ENCODE measurements at regions not wholly inside any gene's neighbourhood (a gene's known extent, or its start where the extent isn't known, plus 50 kb on each side); places are given as distances from the start of the nearest gene placed in this dataset.

- no peak overlapping the region for H3K4me3 ChIP-seq (ENCODE audit: insufficient read depth, low read depth, low read length)
- no peaks in the 10 kb centered on the region for H3K27me3 ChIP-seq (ENCODE audit: control insufficient read depth, insufficient read depth, low read length)
- DNase-seq, result no peak
- no peaks in the 10 kb centered on the region for H3K36me3 ChIP-seq (replicated peaks; ENCODE audit: control insufficient read depth, insufficient read depth, low read length)
These were observed 51.0 kb downstream of the POU3F3 start for GRCh38 chr2:104904889-104905288.

GRCh38 chr2:104909317-104909716, 55.4 kb downstream of the POU3F3 start:
- DNase-seq, result peak; percentile 46
- H3K27me3 ChIP-seq (ENCODE audit: control insufficient read depth, insufficient read depth, low read length), result no peaks in the 10 kb centered on the region
- H3K36me3 ChIP-seq (replicated peaks; ENCODE audit: control insufficient read depth, insufficient read depth, low read length), result no peaks in the 10 kb centered on the region
- no peak overlapping the region for H3K4me3 ChIP-seq (ENCODE audit: insufficient read depth, low read depth, low read length)

- no peak for DNase-seq
- Histone ChIP-seq H3K4me3 (ENCODE audit: insufficient read depth, low read depth, low read length) (no peak overlapping the region), H3K36me3 (replicated peaks; ENCODE audit: control insufficient read depth, insufficient read depth, low read length) (no peaks in the 10 kb centered on the region), H3K27me3 (ENCODE audit: control insufficient read depth, insufficient read depth, low read length) (no peaks in the 10 kb centered on the region)
These were observed 60.6 kb downstream of the POU3F3 start for GRCh38 chr2:104914509-104914908.

GRCh38 chr2:104915107-104915793, 61.3 kb downstream of the POU3F3 start:
- Histone ChIP-seq H3K36me3 (replicated peaks; ENCODE audit: control insufficient read depth, insufficient read depth, low read length) (no peaks in the 10 kb centered on the region), H3K4me3 (ENCODE audit: insufficient read depth, low read depth, low read length) (no peak overlapping the region), H3K27me3 (ENCODE audit: control insufficient read depth, insufficient read depth, low read length) (no peaks in the 10 kb centered on the region)
- no peak for DNase-seq

GRCh38 chr2:104919127-104919526, 65.2 kb downstream of the POU3F3 start:
- Histone ChIP-seq H3K27me3 (ENCODE audit: control insufficient read depth, insufficient read depth, low read length) (no peaks in the 10 kb centered on the region), H3K4me3 (ENCODE audit: insufficient read depth, low read depth, low read length) (no peak overlapping the region), H3K36me3 (replicated peaks; ENCODE audit: control insufficient read depth, insufficient read depth, low read length) (no peaks in the 10 kb centered on the region)
- DNase-seq, result no peak

GRCh38 chr2:104923665-104924064, 69.8 kb downstream of the POU3F3 start:
- no peak for DNase-seq
- no peaks in the 10 kb centered on the region for H3K27me3 ChIP-seq (ENCODE audit: control insufficient read depth, insufficient read depth, low read length)
- H3K36me3 ChIP-seq (replicated peaks; ENCODE audit: control insufficient read depth, insufficient read depth, low read length), result no peaks in the 10 kb centered on the region
- H3K4me3 ChIP-seq (ENCODE audit: insufficient read depth, low read depth, low read length), result no peak overlapping the region

- no peak for DNase-seq
- Histone ChIP-seq H3K27me3 (ENCODE audit: control insufficient read depth, insufficient read depth, low read length) (no peaks in the 10 kb centered on the region), H3K4me3 (ENCODE audit: insufficient read depth, low read depth, low read length) (no peak overlapping the region)
These were observed 75.7 kb downstream of the POU3F3 start for GRCh38 chr2:104929663-104930062.

GRCh38 chr2:104930732-104931131, 76.8 kb downstream of the POU3F3 start:
- H3K4me3 ChIP-seq (ENCODE audit: insufficient read depth, low read depth, low read length), result no peak overlapping the region
- H3K36me3 ChIP-seq (replicated peaks; ENCODE audit: control insufficient read depth, insufficient read depth, low read length), result no peaks in the 10 kb centered on the region
- no peak for DNase-seq
- no peaks in the 10 kb centered on the region for H3K27me3 ChIP-seq (ENCODE audit: control insufficient read depth, insufficient read depth, low read length)

More at GRCh38 chr2:104929663-104930062, 75.7 kb downstream of the POU3F3 start:
- no peaks in the 10 kb centered on the region for H3K36me3 ChIP-seq (replicated peaks; ENCODE audit: control insufficient read depth, insufficient read depth, low read length)

GRCh38 chr2:104932243-104932642, 78.3 kb downstream of the POU3F3 start:
- H3K27me3 ChIP-seq (ENCODE audit: control insufficient read depth, insufficient read depth, low read length), result no peaks in the 10 kb centered on the region
- no peaks in the 10 kb centered on the region for H3K36me3 ChIP-seq (replicated peaks; ENCODE audit: control insufficient read depth, insufficient read depth, low read length)
- no peak overlapping the region for H3K4me3 ChIP-seq (ENCODE audit: insufficient read depth, low read depth, low read length)
- no peak for DNase-seq

- H3K36me3 ChIP-seq (replicated peaks; ENCODE audit: control insufficient read depth, insufficient read depth, low read length), result no peaks in the 10 kb centered on the region
- H3K4me3 ChIP-seq (ENCODE audit: insufficient read depth, low read depth, low read length), result no peak overlapping the region
- DNase-seq, result no peak
- H3K27me3 ChIP-seq (ENCODE audit: control insufficient read depth, insufficient read depth, low read length), result no peaks in the 10 kb centered on the region
These were observed 79.4 kb downstream of the POU3F3 start for GRCh38 chr2:104933151-104933917.

- DNase-seq, result no peak
- no peaks in the 10 kb centered on the region for H3K27me3 ChIP-seq (ENCODE audit: control insufficient read depth, insufficient read depth, low read length)
- H3K4me3 ChIP-seq (ENCODE audit: insufficient read depth, low read depth, low read length), result no peak overlapping the region
- no peaks in the 10 kb centered on the region for H3K36me3 ChIP-seq (replicated peaks; ENCODE audit: control insufficient read depth, insufficient read depth, low read length)
These were observed 82.6 kb downstream of the POU3F3 start for GRCh38 chr2:104936527-104936926.

- no peak for DNase-seq
- no peaks in the 10 kb centered on the region for H3K27me3 ChIP-seq (ENCODE audit: control insufficient read depth, insufficient read depth, low read length)
- H3K4me3 ChIP-seq (ENCODE audit: insufficient read depth, low read depth, low read length), result no peak overlapping the region
- no peaks in the 10 kb centered on the region for H3K36me3 ChIP-seq (replicated peaks; ENCODE audit: control insufficient read depth, insufficient read depth, low read length)
These were observed 84.5 kb downstream of the POU3F3 start for GRCh38 chr2:104938231-104938941.

GRCh38 chr2:104939570-104940217, 85.8 kb downstream of the POU3F3 start:
- no peak for DNase-seq
- no peak overlapping the region for H3K4me3 ChIP-seq (ENCODE audit: insufficient read depth, low read depth, low read length)
- H3K36me3 ChIP-seq (replicated peaks; ENCODE audit: control insufficient read depth, insufficient read depth, low read length), result no peaks in the 10 kb centered on the region
- no peaks in the 10 kb centered on the region for H3K27me3 ChIP-seq (ENCODE audit: control insufficient read depth, insufficient read depth, low read length)

GRCh38 chr2:104944495-104944894, 90.6 kb downstream of the POU3F3 start:
- Histone ChIP-seq H3K4me3 (ENCODE audit: insufficient read depth, low read depth, low read length) (no peak overlapping the region), H3K36me3 (replicated peaks; ENCODE audit: control insufficient read depth, insufficient read depth, low read length) (no peaks in the 10 kb centered on the region), H3K27me3 (ENCODE audit: control insufficient read depth, insufficient read depth, low read length) (no peaks in the 10 kb centered on the region)
- DNase-seq, result peak; percentile 54

All from H7 (cell line).